GM19035 (cell line): ENCODE measurements at regions not wholly inside any gene's neighbourhood (a gene's known extent, or its start where the extent isn't known, plus 50 kb on each side); places are given as distances from the start of the nearest gene placed in this dataset.

ENCODE experiments used
- ATAC-seq: cut with Tn5 transposase; IDR thresholded peaks from one replicate; pipeline ENCODE4 v1.9.1; 2021; ENCODE audit not compliant: unreplicated experiment

DNA sequence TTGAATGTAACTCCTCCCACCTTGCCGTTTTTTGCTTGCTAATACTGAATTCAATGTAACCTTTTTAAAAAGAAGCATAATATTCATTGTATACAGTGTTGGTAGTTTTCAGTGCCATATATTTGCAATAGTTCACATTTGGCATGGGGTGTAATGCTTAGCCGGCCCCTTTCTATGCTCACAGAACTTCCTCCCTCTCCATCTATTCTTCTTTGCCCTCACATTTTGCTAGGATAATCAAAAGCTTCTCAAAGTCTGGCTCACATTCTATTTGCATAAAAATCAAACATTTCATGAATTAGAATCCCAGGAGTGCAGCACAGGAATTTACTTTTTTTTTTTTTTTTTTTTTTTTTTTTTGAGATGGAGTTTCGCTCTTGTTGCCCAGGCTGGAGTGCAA is 226.3 kb upstream of the MPDZ start:
- ATAC-seq, result no peak

DNA sequence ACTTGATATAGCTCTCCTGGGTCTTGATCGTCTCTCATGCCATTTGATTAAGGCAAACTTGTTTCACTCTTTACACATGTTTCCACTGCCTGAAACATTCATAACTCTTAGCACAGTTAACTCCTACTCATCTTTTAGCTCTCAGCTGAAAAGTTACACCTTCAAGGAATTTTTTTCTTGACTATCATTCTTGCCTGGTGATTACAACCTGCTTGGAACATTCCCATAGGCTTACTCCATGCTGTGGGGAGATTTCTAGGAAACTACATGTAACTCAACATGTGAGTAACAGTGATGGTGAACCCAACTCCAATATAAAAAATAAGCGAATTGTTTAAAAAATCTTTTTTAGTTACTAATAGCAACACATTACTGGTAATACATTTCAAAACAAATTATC is 224.1 kb upstream of the MPDZ start:
- no peak for ATAC-seq

DNA sequence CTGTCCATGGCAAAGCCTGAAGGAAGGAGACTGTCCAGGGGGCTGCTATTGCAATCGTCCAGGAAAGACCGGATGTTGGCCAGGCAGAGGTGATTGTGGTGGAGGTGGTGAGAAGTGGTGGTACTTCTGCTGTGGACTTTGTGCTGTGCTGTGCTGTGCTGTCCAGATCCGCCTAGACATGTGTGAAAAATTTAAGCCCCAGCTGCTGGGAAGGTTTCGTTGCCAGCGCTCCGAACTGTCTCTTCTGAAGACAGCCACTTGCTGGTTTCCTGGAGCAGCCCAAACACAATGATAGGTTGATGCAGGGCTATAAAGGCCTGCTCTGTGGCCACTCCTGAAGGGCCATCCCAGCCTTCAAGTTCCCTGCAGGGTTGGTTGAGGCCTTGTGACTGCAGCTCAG is 223.0 kb upstream of the MPDZ start:
- no peak for ATAC-seq

DNA sequence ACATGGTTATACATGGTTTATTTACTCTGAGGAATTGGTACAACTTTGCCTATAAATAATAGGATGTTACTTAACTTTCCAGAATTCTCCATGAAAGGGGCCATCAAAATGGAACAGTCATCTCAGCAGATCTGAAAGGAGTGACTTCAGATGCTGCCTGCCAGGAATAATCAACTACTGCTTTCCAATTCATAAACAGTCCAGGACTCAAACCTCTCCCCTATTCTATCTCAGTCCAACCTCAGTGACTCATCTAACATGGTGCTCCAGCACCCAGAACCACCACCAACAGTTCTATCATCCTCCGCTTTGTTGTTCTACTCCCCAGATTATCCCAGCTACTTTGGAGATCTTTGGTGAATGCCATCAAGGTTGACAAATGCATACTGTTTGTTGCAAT is 221.5 kb upstream of the MPDZ start:
- ATAC-seq, result no peak

DNA sequence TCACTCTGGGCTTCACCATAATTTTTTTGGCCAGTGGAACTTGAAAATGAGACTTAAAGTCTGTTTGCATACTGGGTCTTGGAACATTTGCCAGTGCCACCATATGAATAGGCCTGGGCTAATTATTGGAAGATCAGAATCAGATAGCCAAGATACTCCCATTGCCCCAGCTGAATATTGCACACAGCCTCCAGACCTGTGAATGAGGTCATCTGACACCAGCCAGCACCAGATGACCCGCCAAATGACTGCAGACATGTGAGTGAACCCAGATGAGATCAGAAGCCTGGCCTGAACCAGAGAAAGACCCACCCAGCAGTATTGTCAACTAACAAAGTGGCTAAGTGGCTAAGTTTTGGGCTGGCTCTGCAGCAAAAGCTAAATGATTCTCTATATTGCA is 220.5 kb upstream of the MPDZ start:
- no peak for ATAC-seq

DNA sequence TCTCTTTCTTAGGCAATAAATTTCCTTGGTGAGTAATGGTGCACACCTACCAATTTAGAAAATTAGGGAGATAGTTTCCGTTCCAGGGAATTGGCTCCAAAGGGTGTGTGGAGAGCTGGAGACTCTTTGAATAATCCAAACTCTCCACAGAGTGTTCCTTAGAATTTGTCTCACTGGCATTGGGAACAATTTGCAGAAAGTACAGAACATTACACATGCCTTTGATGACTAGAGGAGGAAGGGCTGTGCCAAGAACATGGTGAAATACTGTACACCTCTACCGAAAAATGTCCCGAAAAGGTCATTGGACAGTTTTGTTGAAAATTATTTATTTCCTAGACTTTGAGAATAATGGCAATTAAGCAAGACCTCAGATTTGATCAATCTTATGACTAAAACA is 214.2 kb upstream of the MPDZ start:
- ATAC-seq, result no peak

DNA sequence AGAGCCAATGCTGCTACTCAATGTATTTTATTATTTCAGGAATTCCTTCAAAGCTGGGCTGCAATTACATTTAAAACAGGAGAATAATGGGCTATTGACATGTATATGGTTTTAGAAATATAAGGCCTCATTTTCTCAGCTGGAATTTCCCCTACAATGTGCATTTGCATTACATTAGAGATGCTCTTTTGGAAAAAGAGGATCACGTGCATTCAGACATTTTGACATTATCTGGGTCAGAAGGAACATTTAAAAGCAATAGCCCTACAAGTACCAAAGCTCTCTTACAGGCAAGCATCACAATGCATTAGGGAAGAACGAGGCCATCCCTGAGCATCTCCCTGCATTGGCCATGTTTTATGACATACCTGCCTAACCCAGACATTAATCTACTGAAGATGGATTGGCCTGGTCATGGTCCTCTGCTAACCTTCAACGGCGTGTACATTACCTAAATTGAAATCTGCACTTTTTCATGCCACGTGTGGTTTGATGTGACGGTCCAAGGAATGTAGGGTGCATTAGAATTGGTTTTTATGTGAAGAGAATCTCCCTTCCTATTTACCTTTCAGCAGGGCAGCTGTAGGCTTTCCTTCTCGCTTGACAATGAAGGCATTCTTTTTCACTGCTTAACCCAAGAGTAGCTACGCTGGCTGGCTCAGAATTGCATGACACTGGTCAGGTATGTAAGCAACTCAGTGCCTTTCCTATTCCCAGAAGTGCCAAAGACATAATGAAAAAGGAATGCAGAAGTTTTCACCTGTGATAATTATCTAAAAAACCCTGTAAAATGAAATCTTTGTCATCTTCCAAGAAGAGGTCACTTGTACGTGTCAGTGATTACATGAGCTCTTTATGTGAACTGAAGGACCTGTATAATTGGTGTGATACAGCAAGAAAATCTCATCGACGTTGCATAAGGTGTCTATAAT is 212.3 kb upstream of the MPDZ start:
- no peak for ATAC-seq

DNA sequence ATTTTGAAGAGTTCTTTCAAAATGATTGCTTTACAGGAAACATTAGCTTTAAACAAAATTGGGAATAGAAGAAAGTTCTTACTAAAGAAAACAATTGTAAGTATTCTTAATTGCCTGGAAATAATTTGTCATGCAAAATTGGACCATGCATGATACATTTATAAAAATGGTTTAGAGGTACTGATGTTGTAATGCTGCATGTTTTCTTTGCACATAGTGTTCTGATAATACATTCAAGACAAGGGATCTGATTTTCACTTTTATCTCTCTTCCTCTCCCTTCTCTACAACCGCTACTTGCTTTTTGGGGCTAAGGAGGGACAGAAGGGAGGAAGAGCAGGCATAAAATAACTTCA is 211.6 kb upstream of the MPDZ start:
- no peak for ATAC-seq

DNA sequence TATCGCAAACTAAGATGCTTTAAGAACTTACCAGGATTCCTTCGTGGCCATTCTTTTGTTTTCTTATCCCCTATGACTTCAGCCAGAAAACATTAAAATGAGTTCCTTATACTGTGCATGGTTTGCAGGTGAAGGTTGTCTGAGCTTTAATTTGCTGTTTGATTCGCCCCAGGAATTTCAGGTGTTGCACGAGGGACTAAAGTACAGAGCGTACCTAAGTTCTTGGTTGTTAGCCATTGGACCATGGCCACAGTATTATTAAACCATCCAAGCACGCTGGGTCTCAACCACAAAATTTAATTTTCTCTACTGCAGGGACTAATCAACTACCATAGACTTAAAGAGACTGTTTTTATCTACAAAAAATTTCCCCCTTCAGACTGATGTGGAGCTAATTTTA is 208.4 kb upstream of the MPDZ start:
- no peak for ATAC-seq

DNA sequence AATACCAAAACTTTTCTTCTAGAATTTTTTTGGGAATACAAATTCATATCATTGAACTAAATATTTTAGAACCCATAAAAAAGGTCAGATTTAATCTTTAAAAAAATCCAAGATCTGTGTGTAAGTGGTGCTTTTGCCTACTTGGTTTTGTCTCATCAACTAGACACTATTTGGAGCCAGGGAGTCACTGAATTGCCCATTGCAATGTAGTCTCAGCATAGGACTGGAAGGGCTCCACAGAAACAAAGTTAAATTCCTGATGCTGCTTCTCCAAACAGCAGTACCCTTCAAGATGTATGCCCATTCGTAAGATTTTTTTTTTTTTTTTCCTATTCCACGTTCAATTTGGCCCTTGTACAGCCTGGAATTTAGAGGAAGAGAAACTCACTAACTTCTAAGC is 208.0 kb upstream of the MPDZ start:
- ATAC-seq, result no peak

DNA sequence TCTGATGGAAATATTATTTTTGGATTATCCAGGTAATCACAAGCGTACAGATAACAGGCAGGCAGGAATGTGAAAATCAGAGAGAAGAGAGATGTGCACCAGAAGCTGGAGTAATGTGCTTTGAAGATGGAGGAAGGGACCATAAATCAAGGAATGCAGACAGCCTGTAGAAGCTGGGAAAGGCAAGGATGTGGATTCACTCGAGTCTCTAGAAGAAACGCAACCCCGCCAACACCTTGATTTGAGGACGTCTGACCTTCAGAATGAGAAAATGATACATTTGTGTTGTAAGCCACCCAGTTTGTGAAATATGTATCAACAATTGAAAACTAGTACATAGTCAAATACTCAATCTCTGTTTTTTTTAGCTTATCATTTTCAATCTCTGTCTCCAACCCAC is 207.6 kb upstream of the MPDZ start:
- ATAC-seq, result no peak

DNA sequence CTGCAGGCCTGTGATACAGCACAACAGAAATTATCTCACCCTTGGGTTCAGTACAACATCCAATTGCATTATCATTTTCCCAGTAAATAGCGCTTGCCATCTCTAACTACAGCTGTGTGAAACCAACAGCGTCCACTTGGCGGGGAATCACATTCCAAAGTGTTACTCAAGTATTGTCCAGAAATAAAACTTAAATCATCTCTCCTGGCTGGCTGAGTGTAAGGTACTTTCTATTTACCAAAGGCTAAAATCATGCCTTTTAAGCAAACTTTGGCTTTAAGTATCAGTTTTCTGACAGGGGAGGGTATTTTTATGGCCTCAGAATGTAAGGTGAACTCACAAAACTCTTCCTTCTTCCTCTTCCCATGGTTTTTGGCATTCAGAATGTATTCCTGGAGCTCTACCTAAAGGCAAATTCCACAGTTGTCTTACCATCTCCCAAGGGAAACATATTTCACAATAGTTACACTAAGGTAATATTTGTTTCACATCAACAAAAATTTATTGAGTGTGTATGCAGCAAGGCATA is 205.6 kb upstream of the MPDZ start:
- no peak for ATAC-seq

DNA sequence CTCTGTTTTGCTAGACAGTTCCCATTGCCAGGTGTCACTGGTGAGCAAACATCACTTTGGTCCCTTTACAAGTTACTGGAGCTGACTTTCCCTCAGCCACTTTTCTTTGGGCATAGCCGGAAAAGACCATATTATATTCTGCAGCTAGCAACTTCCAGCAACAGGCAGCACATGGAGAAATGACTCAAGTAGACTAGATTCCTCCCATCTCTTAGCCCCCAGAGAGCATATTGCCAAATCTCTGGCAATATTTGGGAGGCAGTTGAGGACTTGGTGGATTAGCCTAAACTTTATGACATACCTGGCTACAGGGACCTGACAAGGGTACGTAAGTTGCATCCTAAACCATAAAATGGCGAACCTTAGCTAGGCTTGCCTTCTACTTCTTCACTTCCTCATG is 204.7 kb upstream of the MPDZ start:
- ATAC-seq, result no peak

DNA sequence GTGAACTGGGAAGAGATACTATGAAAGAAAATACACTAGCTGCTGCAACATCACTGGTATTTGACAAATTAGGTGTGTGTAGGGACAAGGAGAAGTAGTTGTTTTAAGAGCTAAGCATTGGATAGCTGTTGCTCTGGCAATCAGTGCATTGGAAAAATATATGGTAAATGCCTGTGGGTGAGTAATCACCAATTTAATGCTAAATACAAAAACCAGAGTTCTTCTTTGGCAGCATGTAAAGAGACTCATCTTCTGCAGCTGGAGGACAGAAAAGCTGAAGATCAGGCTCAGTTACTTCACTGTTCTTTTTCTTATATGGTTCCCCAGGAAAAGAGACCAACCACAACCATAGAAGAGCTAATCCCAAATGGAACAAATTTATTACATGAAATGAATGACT is 201.8 kb upstream of the MPDZ start:
- ATAC-seq, result no peak

DNA sequence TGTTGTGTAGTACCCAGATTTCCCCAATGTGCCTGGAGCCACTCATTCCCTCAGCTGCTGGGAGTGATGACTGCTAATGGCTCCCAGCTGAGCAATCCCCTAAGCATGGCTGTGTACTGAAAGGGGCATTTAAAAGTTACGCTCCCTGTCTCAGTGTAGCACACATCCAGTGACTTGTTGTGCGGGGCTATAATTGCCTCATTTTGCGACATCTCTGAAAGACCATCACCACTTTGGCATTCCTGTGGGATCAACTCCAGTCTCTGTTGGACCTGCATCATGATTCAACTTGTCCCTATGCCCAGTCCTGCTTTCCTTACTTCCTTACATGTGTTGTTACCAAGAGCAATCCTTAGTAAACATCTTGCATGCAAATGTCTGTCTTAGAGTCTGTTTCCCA is 201.2 kb upstream of the MPDZ start:
- no peak for ATAC-seq

DNA sequence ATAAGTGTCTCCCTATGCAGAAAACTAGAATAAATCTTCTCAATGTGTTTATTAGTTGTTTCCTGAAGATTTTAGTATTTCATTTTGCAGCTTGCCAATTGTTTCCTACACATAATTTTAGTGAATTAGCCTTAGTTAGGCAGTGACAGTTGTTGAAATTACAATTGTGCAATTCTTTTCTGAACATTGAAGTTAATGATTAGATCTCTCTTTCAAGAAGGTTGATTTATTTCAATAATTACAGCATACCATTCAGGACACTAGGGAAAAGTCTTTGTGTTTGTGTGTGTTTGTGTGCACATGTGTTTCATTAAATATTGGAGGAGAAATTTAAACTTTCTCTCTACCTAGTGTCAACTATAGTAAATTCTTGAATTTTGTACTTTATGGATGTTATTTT is 199.6 kb upstream of the MPDZ start:
- ATAC-seq, result no peak

DNA sequence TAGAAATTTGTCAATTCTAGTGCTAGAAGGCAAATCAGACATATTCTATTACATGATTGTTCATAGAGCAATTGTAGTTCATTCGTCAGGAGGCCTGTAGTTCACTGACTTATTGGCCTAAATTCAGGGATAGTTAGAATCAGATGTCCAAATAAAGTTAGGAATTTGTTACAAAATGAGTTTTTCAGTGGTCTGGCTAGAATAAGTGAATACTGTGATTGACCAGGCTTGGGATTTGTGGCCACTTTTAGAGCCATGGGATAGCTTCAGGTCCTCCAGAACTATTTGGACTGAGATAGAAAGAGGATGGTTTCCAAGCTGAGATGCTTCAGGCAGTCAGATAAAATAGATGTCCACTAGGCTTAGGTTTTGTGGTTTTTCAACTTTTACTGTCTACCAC is 199.1 kb upstream of the MPDZ start:
- ATAC-seq, result no peak

DNA sequence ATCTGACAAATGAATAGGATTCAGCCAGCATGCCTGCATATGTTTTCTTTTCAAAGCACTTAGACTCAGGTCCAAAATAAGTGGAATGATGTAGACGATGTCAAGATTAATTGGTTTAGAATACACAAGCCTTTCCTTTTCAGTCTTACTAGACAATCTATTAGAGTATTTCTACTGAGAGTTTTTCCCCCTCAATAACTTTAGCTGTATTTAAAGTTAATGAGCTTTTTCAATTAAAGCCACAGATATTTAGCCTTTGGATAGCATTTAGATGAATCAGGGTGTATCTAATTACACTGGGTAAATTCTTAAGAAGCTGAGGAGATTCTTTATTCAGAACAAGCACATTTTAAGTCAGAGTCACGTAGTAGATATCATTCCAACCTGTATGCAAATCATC is 198.7 kb upstream of the MPDZ start:
- no peak for ATAC-seq

DNA sequence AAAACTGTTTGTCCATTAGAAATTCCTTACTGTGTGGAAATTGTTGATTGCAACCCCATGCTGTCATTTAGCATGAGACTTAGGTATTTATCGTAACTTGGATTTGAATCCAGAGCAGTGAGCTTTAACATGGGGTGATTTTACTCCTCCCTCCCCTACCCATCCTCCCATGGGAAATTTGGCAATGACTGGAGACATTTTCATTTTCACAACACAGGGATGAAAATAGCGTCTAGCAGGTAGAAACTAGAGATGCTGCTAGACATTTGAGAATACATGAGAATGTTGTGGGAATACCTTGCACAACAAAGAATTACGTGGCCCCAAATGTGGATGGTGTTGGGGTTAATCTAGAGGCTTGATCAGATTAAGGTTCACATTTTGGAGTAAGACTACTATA is 191.3 kb upstream of the MPDZ start:
- no peak for ATAC-seq

DNA sequence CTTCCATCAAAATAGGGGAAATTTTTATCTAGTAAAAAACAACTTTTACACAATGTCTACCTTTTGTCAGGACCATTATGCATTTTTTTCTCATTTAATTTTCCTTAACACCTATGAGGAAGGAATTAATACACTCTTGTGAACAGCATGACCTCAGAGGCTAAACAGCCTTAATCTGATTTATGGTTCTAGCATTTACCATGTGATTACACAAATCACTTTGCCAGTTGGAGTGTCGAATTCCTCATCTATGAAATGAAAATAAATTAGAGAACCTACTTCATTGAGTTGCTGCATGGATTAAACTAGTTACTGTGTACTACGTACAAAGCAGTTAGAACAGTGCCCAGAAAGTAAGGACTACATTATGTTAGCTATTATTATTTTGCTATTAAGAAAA is 187.7 kb upstream of the MPDZ start:
- no peak for ATAC-seq

DNA sequence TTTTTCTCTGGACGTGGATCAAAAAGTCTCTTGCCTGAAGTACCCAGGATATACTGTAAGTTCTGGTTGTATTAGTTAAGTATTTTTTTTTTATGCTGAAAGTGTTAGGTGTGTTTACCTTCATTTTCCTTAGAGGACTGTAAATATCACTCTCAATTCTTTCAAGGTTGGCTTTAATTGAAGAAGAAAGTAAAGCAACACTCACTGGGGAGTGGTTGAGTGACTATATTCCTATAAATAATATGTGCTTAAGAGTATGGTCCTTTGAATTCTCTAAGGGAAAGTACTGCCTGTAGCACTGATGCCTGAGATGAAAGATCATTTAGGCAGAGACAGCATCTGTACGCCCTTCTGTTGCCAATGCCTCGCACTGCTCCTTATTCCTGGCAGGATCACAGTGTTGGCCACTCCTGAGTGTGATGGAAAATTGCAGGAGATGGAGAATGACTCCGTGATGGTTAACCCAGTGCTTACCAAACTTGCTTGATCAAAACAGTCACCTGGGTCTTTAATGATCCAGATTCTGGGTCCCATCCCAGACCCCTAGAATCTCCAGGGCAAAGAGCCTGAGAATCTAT is 182.0 kb upstream of the MPDZ start:
- ATAC-seq, result no peak

DNA sequence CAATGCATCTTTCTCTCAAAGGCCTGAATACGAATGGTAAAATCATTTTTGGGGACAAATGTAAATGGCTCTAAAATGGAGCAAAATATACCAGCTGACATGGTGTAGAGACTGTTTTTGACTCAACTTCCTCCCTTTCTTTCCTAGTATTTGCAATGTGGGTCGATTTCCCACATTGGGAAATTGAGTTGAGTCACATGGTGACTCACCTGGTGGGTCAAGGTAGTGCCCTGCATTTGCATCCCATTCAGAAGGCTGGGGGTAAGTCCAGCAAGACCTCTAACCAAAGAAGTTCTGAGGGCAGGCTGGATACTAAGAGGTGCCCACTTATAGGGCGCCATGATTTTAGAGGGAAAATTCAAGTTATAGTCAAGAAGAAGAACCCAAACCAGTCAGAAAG is 179.6 kb upstream of the MPDZ start:
- ATAC-seq, result no peak

DNA sequence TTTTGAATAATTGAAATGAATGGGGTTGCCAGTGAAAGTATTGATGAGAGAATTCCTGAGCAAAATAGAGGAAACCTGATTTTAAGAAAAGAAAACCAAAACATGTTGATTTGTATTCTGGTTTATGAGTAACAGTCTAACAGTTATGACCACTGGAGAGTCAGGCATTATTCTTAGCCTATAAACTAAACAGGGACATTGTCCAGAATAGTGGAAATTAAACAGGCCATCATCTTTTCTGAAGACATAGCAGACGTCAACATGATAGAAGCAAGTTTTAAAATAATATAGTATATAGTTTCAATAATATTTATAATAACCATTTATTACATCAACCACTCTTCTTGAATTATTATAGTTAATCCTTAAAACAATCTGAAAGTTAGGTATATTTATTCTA is 178.3 kb upstream of the MPDZ start:
- no peak for ATAC-seq
